Karpas-422 (cell line): ENCODE measurements at regions not wholly inside any gene's neighbourhood (a gene's known extent, or its start where the extent isn't known, plus 50 kb on each side); places are given as distances from the start of the nearest gene placed in this dataset.
A peak's percentile ranks its signal among the peaks of the same experiment; 100 is the strongest.

Experiments
- DNase-seq: peaks from one replicate; pipeline ENCODE4 v3.0.0-alpha.2; 2015
- H2AFZ ChIP-seq: fragments of 200-600 bp; sonication (generic); 2 replicates; pipeline ENCODE4 v1.6.1; 2014; ENCODE audit warnings: antibody characterized with exemption, low read length, mixed read lengths
- H3K27ac ChIP-seq: fragments of 200-600 bp; sonication (generic); 2 replicates; pipeline ENCODE4 v1.5.1; 2014; ENCODE audit warnings: mild to moderate bottlenecking, low read length, moderate library complexity
- H3K27me3 ChIP-seq: fragments of 200-600 bp; sonication (generic); 2 replicates; pipeline ENCODE4 v1.6.1; 2014; ENCODE audit warnings: low read length, mixed read lengths
- H3K36me3 ChIP-seq: fragments of 200-600 bp; sonication (generic); 2 replicates; pipeline ENCODE4 v1.6.1; 2014; ENCODE audit warnings: low read length, mixed read lengths; ENCODE audit not compliant: insufficient read depth
- H3K4me1 ChIP-seq: fragments of 200-600 bp; sonication (generic); 2 replicates; pipeline ENCODE4 v1.6.1; 2014; ENCODE audit warnings: mild to moderate bottlenecking, low read length, mixed read lengths
- H3K4me2 ChIP-seq: fragments of 200-600 bp; sonication (generic); 2 replicates; pipeline ENCODE4 v1.6.1; 2014; ENCODE audit warnings: low read length, low read depth, mild to moderate bottlenecking; ENCODE audit not compliant: poor library complexity, severe bottlenecking
- H3K4me3 ChIP-seq: fragments of 200-600 bp; sonication (generic); 2 replicates; pipeline ENCODE4 v1.5.1; 2014; ENCODE audit warnings: mild to moderate bottlenecking, antibody characterized with exemption, low read length, mixed read lengths
- H3K79me2 ChIP-seq: fragments of 200-600 bp; sonication (generic); 2 replicates; pipeline ENCODE4 v1.6.1; 2014; ENCODE audit warnings: mild to moderate bottlenecking, low read length, mixed read lengths
- H3K9ac ChIP-seq: fragments of 200-600 bp; sonication (generic); 2 replicates; pipeline ENCODE4 v1.6.0; 2014; ENCODE audit warnings: low read length
- H3K9me2 ChIP-seq: fragments of 200-600 bp; sonication (generic), shearing (Covaris generic); replicated peaks from 2 replicates; pipeline ENCODE4 v1.6.0; 2014; ENCODE audit warnings: mild to moderate bottlenecking, low read length, moderate library complexity; ENCODE audit not compliant: insufficient read depth
- H3K9me3 ChIP-seq: fragments of 300-700, 200-600 bp; sonication (generic); 2 replicates; pipeline ENCODE4 v1.6.1; 2014; ENCODE audit warnings: low read length, mixed read lengths
- H4K20me1 ChIP-seq: fragments of 200-600 bp; sonication (generic); 2 replicates; pipeline ENCODE4 v1.6.1; 2014; ENCODE audit warnings: mild to moderate bottlenecking, antibody characterized with exemption, low read length, low read depth; ENCODE audit not compliant: insufficient read depth

- Histone ChIP-seq H2AFZ (no peak overlapping the region), H4K20me1 (no peaks in the 10 kb centered on the region), H3K9me2 (no peaks in the 10 kb centered on the region), H3K79me2 (no peaks in the 10 kb centered on the region), H3K4me3 (no peak overlapping the region), H3K9me3 (peaks cover 3% of the 10 kb centered on the region), H3K9ac (no peak overlapping the region), H3K4me2 (no peak overlapping the region), H3K36me3 (no peaks in the 10 kb centered on the region), H3K27ac (no peak overlapping the region), H3K27me3 (no peaks in the 10 kb centered on the region), H3K4me1 (no peaks in the 10 kb centered on the region)
- no peak for DNase-seq
Measured at GRCh38 chr2:239896075-239896474, 129.1 kb downstream of the NDUFA10 start.

- no peak overlapping the region for H3K27ac ChIP-seq
- no peaks in the 10 kb centered on the region for H3K79me2 ChIP-seq
- no peaks in the 10 kb centered on the region for H3K36me3 ChIP-seq
- no peaks in the 10 kb centered on the region for H3K9me2 ChIP-seq
- H3K4me3 ChIP-seq: no peak overlapping the region
- H3K4me2 ChIP-seq: no peak overlapping the region
- H3K9ac ChIP-seq: no peak overlapping the region
- H3K9me3 ChIP-seq: peaks cover 3% of the 10 kb centered on the region
- H4K20me1 ChIP-seq: no peaks in the 10 kb centered on the region
- H2AFZ ChIP-seq: no peak overlapping the region
- no peaks in the 10 kb centered on the region for H3K27me3 ChIP-seq
- H3K4me1 ChIP-seq: no peaks in the 10 kb centered on the region
- peak; percentile 33 for DNase-seq
Measured at GRCh38 chr2:239895669-239896068, 129.5 kb downstream of the NDUFA10 start.

- H3K4me2 ChIP-seq: no peak overlapping the region
- no peaks in the 10 kb centered on the region for H3K9me2 ChIP-seq
- H3K79me2 ChIP-seq: no peaks in the 10 kb centered on the region
- no peak overlapping the region for H3K4me3 ChIP-seq
- no peaks in the 10 kb centered on the region for H3K4me1 ChIP-seq
- no peaks in the 10 kb centered on the region for H3K36me3 ChIP-seq
- H3K27me3 ChIP-seq: no peaks in the 10 kb centered on the region
- no peak overlapping the region for H3K9ac ChIP-seq
- peaks cover 3% of the 10 kb centered on the region for H3K9me3 ChIP-seq
- no peak overlapping the region for H2AFZ ChIP-seq
- H4K20me1 ChIP-seq: no peaks in the 10 kb centered on the region
- DNase-seq: peak; percentile 10
- H3K27ac ChIP-seq: no peak overlapping the region
Measured at GRCh38 chr2:239895116-239895515, 130.0 kb downstream of the NDUFA10 start.

- Histone ChIP-seq H3K4me3 (no peak overlapping the region), H3K79me2 (no peaks in the 10 kb centered on the region), H3K36me3 (no peaks in the 10 kb centered on the region), H3K27me3 (no peaks in the 10 kb centered on the region), H3K9ac (no peak overlapping the region), H3K4me1 (no peaks in the 10 kb centered on the region), H3K4me2 (no peak overlapping the region), H3K27ac (no peak overlapping the region), H4K20me1 (no peaks in the 10 kb centered on the region), H3K9me3 (peaks cover 3% of the 10 kb centered on the region), H3K9me2 (no peaks in the 10 kb centered on the region), H2AFZ (no peak overlapping the region)
- DNase-seq: no peak
Measured at GRCh38 chr2:239894276-239894675, 130.9 kb downstream of the NDUFA10 start.

GRCh38 chr2:239893236-239893515, 132.0 kb downstream of the NDUFA10 start:
- Histone ChIP-seq H2AFZ (no peak overlapping the region; the same call in 1 of the 2 replicates), H3K9me2 (no peaks in the 10 kb centered on the region), H3K9ac (no peak overlapping the region)

GRCh38 chr2:239892441-239893235, 132.5 kb downstream of the NDUFA10 start:
- Histone ChIP-seq H2AFZ (no peak overlapping the region; the same call in 1 of the 2 replicates), H3K27ac (no peak overlapping the region), H3K79me2 (no peaks in the 10 kb centered on the region), H3K9me3 (peaks cover 3% of the 10 kb centered on the region), H4K20me1 (no peaks in the 10 kb centered on the region), H3K9me2 (no peaks in the 10 kb centered on the region), H3K9ac (no peak overlapping the region), H3K36me3 (no peaks in the 10 kb centered on the region), H3K4me2 (no peak overlapping the region), H3K4me1 (no peaks in the 10 kb centered on the region), H3K27me3 (no peaks in the 10 kb centered on the region), H3K4me3 (no peak overlapping the region)
- DNase-seq: peak; percentile 35

More at GRCh38 chr2:239893236-239893515, 132.0 kb downstream of the NDUFA10 start:
- Histone ChIP-seq H3K9me3 (peaks cover 3% of the 10 kb centered on the region), H3K4me3 (no peak overlapping the region), H3K27me3 (no peaks in the 10 kb centered on the region), H3K36me3 (no peaks in the 10 kb centered on the region), H3K4me2 (no peak overlapping the region), H3K27ac (no peak overlapping the region), H3K4me1 (no peaks in the 10 kb centered on the region), H4K20me1 (no peaks in the 10 kb centered on the region), H3K79me2 (no peaks in the 10 kb centered on the region)
- DNase-seq: peak; percentile 73

- no peak overlapping the region for H3K9ac ChIP-seq
- no peaks in the 10 kb centered on the region for H3K79me2 ChIP-seq
- peaks cover 3% of the 10 kb centered on the region for H3K9me3 ChIP-seq
- H3K4me2 ChIP-seq: no peak overlapping the region
- no peak overlapping the region for H3K4me3 ChIP-seq
- H3K36me3 ChIP-seq: no peaks in the 10 kb centered on the region
- no peaks in the 10 kb centered on the region for H3K27me3 ChIP-seq
- DNase-seq: no peak
- H3K9me2 ChIP-seq: no peaks in the 10 kb centered on the region
- H2AFZ ChIP-seq: no peak overlapping the region
- no peaks in the 10 kb centered on the region for H4K20me1 ChIP-seq
- no peaks in the 10 kb centered on the region for H3K4me1 ChIP-seq
- no peak overlapping the region for H3K27ac ChIP-seq
Measured at GRCh38 chr2:239891698-239892097, 133.4 kb downstream of the NDUFA10 start.

- H3K36me3 ChIP-seq: no peaks in the 10 kb centered on the region
- H3K27me3 ChIP-seq: no peaks in the 10 kb centered on the region
- no peak overlapping the region for H3K4me2 ChIP-seq
- H3K27ac ChIP-seq: no peak overlapping the region
- no peaks in the 10 kb centered on the region for H4K20me1 ChIP-seq
- no peaks in the 10 kb centered on the region for H3K4me1 ChIP-seq
- H3K4me3 ChIP-seq: no peak overlapping the region
- H3K79me2 ChIP-seq: no peaks in the 10 kb centered on the region
- H2AFZ ChIP-seq: no peak overlapping the region
- DNase-seq: no peak
- peaks cover 5% of the 10 kb centered on the region for H3K9me3 ChIP-seq
- no peak overlapping the region for H3K9ac ChIP-seq
- no peaks in the 10 kb centered on the region for H3K9me2 ChIP-seq
Measured at GRCh38 chr2:239890206-239890746, 134.9 kb downstream of the NDUFA10 start.
